HUES6 (cell line): ENCODE measurements at regions not wholly inside any gene's neighbourhood (a gene's known extent, or its start where the extent isn't known, plus 50 kb on each side); places are given as distances from the start of the nearest gene placed in this dataset.

ENCODE experiments used
- H3K27ac ChIP-seq: 2 replicates; pipeline ENCODE4 v1.7.0; 2013; ENCODE audit warnings: low read depth, mild to moderate bottlenecking, low read length, inconsistent platforms
- H3K27me3 ChIP-seq: 2 replicates; pipeline ENCODE4 v1.6.1; 2013; ENCODE audit warnings: low read length; ENCODE audit not compliant: control insufficient read depth, insufficient read depth
- H3K36me3 ChIP-seq: 2 replicates; pipeline ENCODE4 v1.6.1; 2013; ENCODE audit warnings: low read length; ENCODE audit not compliant: control insufficient read depth, insufficient read depth
- H3K4me1 ChIP-seq: 2 replicates; pipeline ENCODE4 v1.6.1; 2013; ENCODE audit warnings: low read length; ENCODE audit not compliant: control insufficient read depth, insufficient read depth
- H3K4me3 ChIP-seq: 2 replicates; pipeline ENCODE4 v1.5.1; 2013; ENCODE audit warnings: low read depth, low read length
- H3K9ac ChIP-seq: one replicate; pipeline ENCODE4 v1.6.1; 2013; ENCODE audit warnings: mild to moderate bottlenecking, low read length
- H3K9me3 ChIP-seq: 2 replicates; pipeline ENCODE4 v1.6.1; 2013; ENCODE audit warnings: low read depth, low read length; ENCODE audit not compliant: control insufficient read depth, insufficient read depth

- Histone ChIP-seq H3K27me3 (no peaks in the 10 kb centered on the region), H3K27ac (no peak overlapping the region), H3K36me3 (no peaks in the 10 kb centered on the region), H3K4me1 (no peaks in the 10 kb centered on the region), H3K9ac (no peak overlapping the region), H3K4me3 (no peak overlapping the region), H3K9me3 (no peaks in the 10 kb centered on the region)
These were observed 138.7 kb upstream of the CELF2 start for GRCh38 chr10:10878963-10879362.

GRCh38 chr10:10881117-10881813, 136.4 kb upstream of the CELF2 start:
- no peak overlapping the region for H3K27ac ChIP-seq
- H3K27me3 ChIP-seq, result no peaks in the 10 kb centered on the region
- H3K4me1 ChIP-seq, result no peaks in the 10 kb centered on the region
- H3K9ac ChIP-seq, result no peak overlapping the region
- H3K36me3 ChIP-seq, result no peaks in the 10 kb centered on the region
- peaks cover 7% of the 10 kb centered on the region; the same call in 1 of the 2 replicates for H3K9me3 ChIP-seq
- H3K4me3 ChIP-seq, result no peak overlapping the region

GRCh38 chr10:10883737-10884136, 133.9 kb upstream of the CELF2 start:
- Histone ChIP-seq H3K4me1 (no peaks in the 10 kb centered on the region), H3K9me3 (peaks cover 7% of the 10 kb centered on the region; the same call in 1 of the 2 replicates), H3K27me3 (no peaks in the 10 kb centered on the region), H3K9ac (no peak overlapping the region), H3K4me3 (no peak overlapping the region), H3K36me3 (no peaks in the 10 kb centered on the region), H3K27ac (no peak overlapping the region)

- H3K9ac ChIP-seq, result no peak overlapping the region
- no peaks in the 10 kb centered on the region; the same call in 1 of the 2 replicates for H3K4me1 ChIP-seq
- H3K27ac ChIP-seq, result no peak overlapping the region
- H3K27me3 ChIP-seq, result no peaks in the 10 kb centered on the region
- no peaks in the 10 kb centered on the region for H3K36me3 ChIP-seq
- H3K9me3 ChIP-seq, result peaks cover 7% of the 10 kb centered on the region; the same call in 1 of the 2 replicates
- no peak overlapping the region for H3K4me3 ChIP-seq
These were observed 130.7 kb upstream of the CELF2 start for GRCh38 chr10:10886861-10887531.

- no peaks in the 10 kb centered on the region for H3K27me3 ChIP-seq
- H3K4me1 ChIP-seq, result no peaks in the 10 kb centered on the region; the same call in 1 of the 2 replicates
- H3K9ac ChIP-seq, result no peak overlapping the region
- no peak overlapping the region for H3K4me3 ChIP-seq
- H3K36me3 ChIP-seq, result no peaks in the 10 kb centered on the region
- no peak overlapping the region for H3K27ac ChIP-seq
- no peaks in the 10 kb centered on the region for H3K9me3 ChIP-seq
These were observed 126.3 kb upstream of the CELF2 start for GRCh38 chr10:10891124-10892082.

GRCh38 chr10:10892290-10892875, 125.3 kb upstream of the CELF2 start:
- H3K4me1 ChIP-seq, result no peaks in the 10 kb centered on the region; the same call in 1 of the 2 replicates
- H3K9me3 ChIP-seq, result no peaks in the 10 kb centered on the region
- H3K9ac ChIP-seq, result no peak overlapping the region
- no peak overlapping the region for H3K4me3 ChIP-seq
- H3K36me3 ChIP-seq, result no peaks in the 10 kb centered on the region
- H3K27me3 ChIP-seq, result no peaks in the 10 kb centered on the region
- no peak overlapping the region for H3K27ac ChIP-seq

- Histone ChIP-seq H3K9me3 (no peaks in the 10 kb centered on the region), H3K9ac (no peak overlapping the region), H3K4me3 (no peak overlapping the region), H3K4me1 (no peaks in the 10 kb centered on the region), H3K36me3 (no peaks in the 10 kb centered on the region), H3K27ac (no peak overlapping the region), H3K27me3 (no peaks in the 10 kb centered on the region)
These were observed 120.3 kb upstream of the CELF2 start for GRCh38 chr10:10897400-10897799.

GRCh38 chr10:10901906-10902305, 115.8 kb upstream of the CELF2 start:
- Histone ChIP-seq H3K9me3 (no peaks in the 10 kb centered on the region), H3K4me3 (no peak overlapping the region), H3K36me3 (no peaks in the 10 kb centered on the region), H3K27ac (no peak overlapping the region), H3K27me3 (no peaks in the 10 kb centered on the region), H3K9ac (no peak overlapping the region), H3K4me1 (no peaks in the 10 kb centered on the region)

- no peaks in the 10 kb centered on the region for H3K27me3 ChIP-seq
- no peak overlapping the region for H3K4me3 ChIP-seq
- H3K9me3 ChIP-seq, result no peaks in the 10 kb centered on the region
- H3K9ac ChIP-seq, result no peak overlapping the region
- H3K36me3 ChIP-seq, result no peaks in the 10 kb centered on the region
- no peak overlapping the region for H3K27ac ChIP-seq
- H3K4me1 ChIP-seq, result no peaks in the 10 kb centered on the region
These were observed 114.7 kb upstream of the CELF2 start for GRCh38 chr10:10902951-10903350.

GRCh38 chr10:10903620-10904019, 114.1 kb upstream of the CELF2 start:
- Histone ChIP-seq H3K9ac (no peak overlapping the region), H3K36me3 (no peaks in the 10 kb centered on the region), H3K9me3 (no peaks in the 10 kb centered on the region), H3K27me3 (no peaks in the 10 kb centered on the region), H3K4me1 (no peaks in the 10 kb centered on the region), H3K4me3 (no peak overlapping the region), H3K27ac (no peak overlapping the region)
